H1 (cell line): ENCODE measurements at regions not wholly inside any gene's neighbourhood (a gene's known extent, or its start where the extent isn't known, plus 50 kb on each side); places are given as distances from the start of the nearest gene placed in this dataset.

Source experiments
- CTCF ChIA-PET: fragments of 300-600 bp; sonication (Branson Sonifier 250); formaldehyde crosslinking; loops from one replicate; lab custom pipeline; 2021; ENCODE audit not compliant: partially characterized antibody; lab: Charles Lee
- POLR2A ChIA-PET: fragments of 300-600 bp; sonication (Branson Sonifier 250); formaldehyde crosslinking; loops from one replicate; lab custom pipeline; 2021; ENCODE audit warnings: inconsistent platforms; ENCODE audit not compliant: partially characterized antibody; lab: Charles Lee
- DNase-seq, 2 experiments: peaks; one replicate each; pipeline versions ENCODE4 v3.0.0 to v3.0.0-alpha.2; 2010 to 2022; ENCODE audit warnings: low spot score in 2 of 2, low read depth in 1 of 2, mixed read lengths in 1 of 2
- FAIRE-seq: peaks from 2 replicates; lab custom pipeline; 2011; peaks lifted over from hg19 to GRCh38; lab: Jason Lieb, UNC
- H2AFZ ChIP-seq: 2 replicates; pipeline ENCODE4 v1.8.1; 2012; ENCODE audit warnings: low read length, inconsistent platforms
- H2AK5ac ChIP-seq: 2 replicates; pipeline ENCODE4 v1.6.1; 2013; ENCODE audit warnings: low read depth, low read length
- H2BK120ac ChIP-seq: replicated peaks from 2 replicates; pipeline ENCODE3; 2013; ENCODE audit warnings: low read depth, low read length, inconsistent platforms
- H2BK12ac ChIP-seq: 2 replicates; pipeline ENCODE4 v1.6.1; 2013; ENCODE audit warnings: low read depth, low read length
- H2BK15ac ChIP-seq: 2 replicates; pipeline ENCODE4 v1.6.1; 2013; ENCODE audit warnings: low read length
- H2BK20ac ChIP-seq: 2 replicates; pipeline ENCODE4 v1.6.1; 2013; ENCODE audit warnings: low read length
- H2BK5ac ChIP-seq: 2 replicates; pipeline ENCODE4 v1.6.1; 2013; ENCODE audit warnings: low read depth, low read length
- H3K14ac ChIP-seq: 2 replicates; pipeline ENCODE4 v1.6.1; 2013; ENCODE audit warnings: inconsistent platforms; ENCODE audit not compliant: insufficient read length
- H3K18ac ChIP-seq: 2 replicates; pipeline ENCODE4 v1.6.1; 2013; ENCODE audit warnings: low read length; ENCODE audit errors: extremely low read depth
- H3K23ac ChIP-seq: 2 replicates; pipeline ENCODE4 v1.6.1; 2013; ENCODE audit warnings: inconsistent platforms; ENCODE audit not compliant: insufficient read length
- H3K23me2 ChIP-seq: 2 replicates; pipeline ENCODE4 v1.6.1; 2013; ENCODE audit warnings: low read depth, low read length
- H3K27ac ChIP-seq: 2 replicates; pipeline ENCODE4 v1.6.1; 2011; ENCODE audit warnings: low read depth, low read length, inconsistent platforms
- H3K27me3 ChIP-seq, 4 experiments: replicated peaks in 1 of 4; 1 replicate in 1 of 4; 2 replicates in 3 of 4; pipeline versions ENCODE4 v1.6.1 to v1.8.1; 2011 to 2013; ENCODE audit warnings: low read length in 3 of 4, mild to moderate bottlenecking in 3 of 4, inconsistent platforms in 2 of 4, mixed read lengths in 2 of 4, moderate library complexity in 1 of 4; ENCODE audit not compliant: control insufficient read depth in 3 of 4, insufficient read depth in 3 of 4; ENCODE audit errors: extremely low read depth in 1 of 4
- H3K36me3 ChIP-seq, 4 experiments: 2 replicates each; pipeline versions ENCODE4 v1.6.1 to v1.8.1; 2011 to 2013; ENCODE audit warnings: mild to moderate bottlenecking in 4 of 4, low read length in 3 of 4, moderate library complexity in 2 of 4, control low read depth in 1 of 4, inconsistent platforms in 1 of 4; ENCODE audit not compliant: insufficient read depth in 4 of 4, control insufficient read depth in 2 of 4
- H3K4ac ChIP-seq: replicated peaks from 2 replicates; pipeline ENCODE3; 2013; ENCODE audit warnings: low read length, low read depth, mixed read lengths, inconsistent platforms; ENCODE audit not compliant: insufficient read length
- H3K4me1 ChIP-seq, 4 experiments: replicated peaks in 1 of 4; 1 replicate in 1 of 4; 2 replicates in 3 of 4; pipeline versions ENCODE4 v1.6.1 to v1.8.1; 2011 to 2013; ENCODE audit warnings: low read length in 3 of 4, inconsistent platforms in 2 of 4, mixed read lengths in 1 of 4; ENCODE audit not compliant: insufficient read depth in 4 of 4, control insufficient read depth in 3 of 4
- H3K4me2 ChIP-seq, 2 experiments: 2 replicates each; pipeline versions ENCODE4 v1.6.1 to v1.8.1; 2011 to 2013; ENCODE audit warnings: low read depth in 2 of 2, low read length in 2 of 2, control low read depth in 1 of 2, inconsistent platforms in 1 of 2, mild to moderate bottlenecking in 1 of 2; ENCODE audit not compliant: insufficient read depth in 1 of 2
- H3K4me3 ChIP-seq, 4 experiments: fragments of 200-600, 300-600 bp in 1 of 4; sonication (generic), shearing (Covaris generic), sonication (Bioruptor Twin) in 1 of 4; 2 replicates each; pipeline versions ENCODE4 v1.5.1 to v1.8.1; 2011 to 2016; ENCODE audit warnings: low read length in 4 of 4, low read depth in 3 of 4, control low read depth in 2 of 4, inconsistent platforms in 2 of 4, mild to moderate bottlenecking in 2 of 4, mixed read lengths in 1 of 4, moderate library complexity in 1 of 4; ENCODE audit not compliant: insufficient read depth in 2 of 4; ENCODE audit errors: extremely low read depth in 1 of 4
- H3K56ac ChIP-seq: replicated peaks from 2 replicates; pipeline ENCODE3; 2013; ENCODE audit warnings: low read depth, mild to moderate bottlenecking, mixed read lengths, low read length, inconsistent platforms; ENCODE audit not compliant: insufficient read length
- H3K79me1 ChIP-seq: 2 replicates; pipeline ENCODE4 v1.6.1; 2013; ENCODE audit warnings: low read depth, low read length, control low read depth
- H3K79me2 ChIP-seq, 2 experiments: 2 replicates each; pipeline versions ENCODE4 v1.6.1 to v1.8.1; 2012 to 2013; ENCODE audit warnings: low read length in 2 of 2, mild to moderate bottlenecking in 2 of 2, inconsistent platforms in 1 of 2; ENCODE audit not compliant: insufficient read depth in 2 of 2, control insufficient read depth in 1 of 2
- H3K9ac ChIP-seq, 4 experiments: replicated peaks in 1 of 4; 1 replicate in 1 of 4; 2 replicates in 3 of 4; pipeline versions ENCODE4 v1.6.1 to v1.8.1; 2011 to 2013; ENCODE audit warnings: low read depth in 3 of 4, low read length in 3 of 4, control low read depth in 2 of 4, mild to moderate bottlenecking in 2 of 4, moderate library complexity in 2 of 4, inconsistent platforms in 1 of 4; ENCODE audit errors: extremely low read depth in 1 of 4
- H3K9me3 ChIP-seq, 2 experiments: 2 replicates each; pipeline versions ENCODE4 v1.6.1 to v1.8.1; 2012 to 2013; ENCODE audit warnings: mild to moderate bottlenecking in 2 of 2, moderate library complexity in 2 of 2, control low read depth in 1 of 2, inconsistent platforms in 1 of 2, low read depth in 1 of 2, low read length in 1 of 2, mixed read lengths in 1 of 2; ENCODE audit not compliant: insufficient read depth in 2 of 2
- H4K20me1 ChIP-seq, 2 experiments: replicated peaks in 1 of 2; 2 replicates each; pipeline versions ENCODE3 to v1.8.1; 2011 to 2013; ENCODE audit warnings: inconsistent platforms in 2 of 2, low read length in 2 of 2, mild to moderate bottlenecking in 1 of 2; ENCODE audit not compliant: insufficient read depth in 2 of 2, control insufficient read depth in 1 of 2
- H4K5ac ChIP-seq: 2 replicates; pipeline ENCODE4 v1.6.1; 2013; ENCODE audit warnings: low read length, low read depth, mixed read lengths, inconsistent platforms; ENCODE audit not compliant: insufficient read length
- H4K8ac ChIP-seq: 2 replicates; pipeline ENCODE4 v1.8.0; 2013; ENCODE audit warnings: mild to moderate bottlenecking, moderate library complexity, low read length, inconsistent platforms; ENCODE audit not compliant: insufficient read depth; ENCODE audit errors: extremely low read depth
- H4K91ac ChIP-seq: replicated peaks from 2 replicates; pipeline ENCODE3; 2013; ENCODE audit warnings: low read length, mixed read lengths, inconsistent platforms; ENCODE audit not compliant: insufficient read length
- ASH2L ChIP-seq: fragments of 200-600, 300-600 bp; sonication (generic); IDR thresholded peaks from one replicate; pipeline ENCODE4 v1.7.1; 2017; ENCODE audit warnings: low read length
- CBX5 ChIP-seq: fragments of 300-800, 300-1000 bp; sonication (generic); IDR thresholded peaks from 2 replicates; pipeline ENCODE4 v1.7.1; 2016; ENCODE audit warnings: antibody characterized with exemption, low read length, low read depth
- CEBPB ChIP-seq: IDR thresholded peaks from 2 replicates; pipeline ENCODE4 v1.6.1; 2012; ENCODE audit warnings: low read depth, low read length
- EP300 ChIP-seq, 2 experiments: IDR thresholded peaks; 1 replicate in 1 of 2; 2 replicates in 1 of 2; pipeline ENCODE4 v1.6.1; 2011 to 2012; ENCODE audit warnings: low read depth in 2 of 2, low read length in 2 of 2, mild to moderate bottlenecking in 2 of 2, borderline replicate concordance in 1 of 2, inconsistent platforms in 1 of 2, moderate library complexity in 1 of 2
- KDM1A ChIP-seq: fragments of 200-600, 300-600 bp; sonication (generic); IDR thresholded peaks from 2 replicates; pipeline ENCODE4 v1.7.1; 2016; ENCODE audit warnings: mild to moderate bottlenecking, low read length, borderline replicate concordance
- RBBP5 ChIP-seq: IDR thresholded peaks from 2 replicates; pipeline ENCODE4 v1.7.1; 2012; ENCODE audit warnings: low read depth, mild to moderate bottlenecking, inconsistent platforms, low read length, moderate library complexity, borderline replicate concordance
- SP2 ChIP-seq: IDR thresholded peaks from 2 replicates; pipeline ENCODE4 v1.6.1; 2012; ENCODE audit warnings: mild to moderate bottlenecking, low read length, inconsistent platforms
- SP4 ChIP-seq: IDR thresholded peaks from 2 replicates; pipeline ENCODE4 v1.6.1; 2012; ENCODE audit warnings: low read length, inconsistent platforms
- SUZ12 ChIP-seq: fragments of 200-600 bp; sonication (generic); IDR thresholded peaks from 2 replicates; pipeline ENCODE4 v1.6.1; 2012; ENCODE audit warnings: mild to moderate bottlenecking, inconsistent platforms, low read length, moderate library complexity, mixed read lengths
- TAF7 ChIP-seq: optimal IDR thresholded peaks from 2 replicates; pipeline ENCODE3; 2011; ENCODE audit warnings: low read depth, mild to moderate bottlenecking, inconsistent platforms, low read length, moderate library complexity, borderline replicate concordance
- WGBS, 2 experiments: shearing (Covaris generic) in 1 of 2; methylation state at CpG; one replicate each; pipeline versions ENCODE4 v1.1.6 to v1.1.7; 2013 to 2015; ENCODE audit warnings: low lambda C conversion rate in 2 of 2, mixed read lengths in 2 of 2, inconsistent platforms in 1 of 2, low coverage in 1 of 2, missing lambda C conversion rate in 1 of 2; ENCODE audit not compliant: insufficient replicate concordance in 2 of 2, insufficient coverage in 1 of 2, insufficient read length in 1 of 2; ENCODE audit errors: extremely low coverage in 1 of 2, missing lambda C conversion rate in 1 of 2; 5-methylcytosine and 5-hydroxymethylcytosine counted together

DNA sequence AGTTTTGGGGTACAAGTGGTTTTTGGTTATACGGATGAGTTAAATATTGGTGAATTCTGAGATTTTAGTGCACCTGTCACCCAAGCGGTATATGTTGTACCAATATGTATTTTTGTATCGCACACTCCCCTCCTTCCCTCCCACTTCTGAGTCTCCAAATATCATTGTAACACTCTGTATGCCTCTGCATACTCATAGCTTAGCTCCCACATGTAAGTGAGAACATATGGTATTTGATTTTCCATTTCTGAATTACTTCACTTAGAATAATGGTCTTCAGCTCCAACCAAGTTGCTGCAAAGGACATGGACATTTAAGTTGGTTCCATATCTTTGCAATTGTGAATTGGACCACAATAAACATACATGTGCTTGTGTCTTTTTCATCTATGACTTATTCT lies 103.0 kb upstream of the ADAMTS3 start:
- H3K27me3 ChIP-seq = no peaks in the 10 kb centered on the region
- TF ChIP-seq CEBPB (no peak), CBX5 (no peak), KDM1A (no peak), SUZ12 (no peak), RBBP5 (no peak), TAF7 (no peak), SP4 (no peak), ASH2L (no peak), EP300 (IDR thresholded peaks at IDR 0.05; ENCODE audit: borderline replicate concordance in 1 of 2, low read depth in 2 of 2, low read length in 2 of 2) (no peak), SP2 (no peak)
- no peak overlapping the region for H3K23ac ChIP-seq
- H3K14ac ChIP-seq = no peak overlapping the region
- no peak overlapping the region for H2BK20ac ChIP-seq
- H4K5ac ChIP-seq = no peak overlapping the region
- H3K23me2 ChIP-seq = no peaks in the 10 kb centered on the region
- H2BK120ac ChIP-seq = no peak overlapping the region
- no peaks in the 10 kb centered on the region; a peak in 3 of 7 replicates for H3K4me1 ChIP-seq
- H3K79me2 ChIP-seq = no peaks in the 10 kb centered on the region
- 97% methylated on average over 3 of the region's 3 CpGs; no CpG with 5 or more reads in 1 of the 2 experiments for WGBS, 2 experiments
- H3K9me3 ChIP-seq = no peaks in the 10 kb centered on the region
- H3K4ac ChIP-seq = no peak overlapping the region
- H3K9ac ChIP-seq = no peak overlapping the region
- H3K27ac ChIP-seq = no peak overlapping the region
- DNase-seq = no peak
- H2BK12ac ChIP-seq = no peak overlapping the region
- H3K36me3 ChIP-seq = no peaks in the 10 kb centered on the region
- no peak overlapping the region for H4K8ac ChIP-seq
- no peak for FAIRE-seq
- CTCF ChIA-PET = interaction anchor here (0.5 kb wide), 1 partner anchor 162 kb away, joined by 3 read pairs; no protein-coding TSS in a partner anchor
- no peak overlapping the region for H3K4me2 ChIP-seq
- no peaks in the 10 kb centered on the region for H4K20me1 ChIP-seq
- no peak overlapping the region for H2BK15ac ChIP-seq
- H3K4me3 ChIP-seq = no peak overlapping the region
- POLR2A ChIA-PET = no interaction called here
- H4K91ac ChIP-seq = no peak overlapping the region
- no peak overlapping the region for H2AK5ac ChIP-seq
- no peak overlapping the region for H2AFZ ChIP-seq
- H3K18ac ChIP-seq = no peak overlapping the region
- no peak overlapping the region for H2BK5ac ChIP-seq
- no peak overlapping the region for H3K56ac ChIP-seq
- H3K79me1 ChIP-seq = no peaks in the 10 kb centered on the region
